Coronary artery (tissue), 2 donors: ENCODE measurements at regions not wholly inside any gene's neighbourhood (a gene's known extent, or its start where the extent isn't known, plus 50 kb on each side); places are given as distances from the start of the nearest gene placed in this dataset.

Experiments
- DNase-seq: peaks from one replicate; pipeline ENCODE4 v3.0.0-alpha.2; 2017; ENCODE audit warnings: low spot score
- H3K27ac ChIP-seq, 2 donors: fragments of 200-600 bp; sonication (generic); one replicate each; pipeline ENCODE4 v1.5.1; 2016 to 2019
- H3K4me3 ChIP-seq: fragments of 200-600 bp; sonication (generic); 2 replicates; pipeline ENCODE4 v1.5.1; 2016; ENCODE audit warnings: mild to moderate bottlenecking, moderate library complexity
- CTCF ChIP-seq: fragments of 200-600 bp; sonication (generic); IDR thresholded peaks from one replicate; pipeline ENCODE4 v1.5.1; 2019; ENCODE audit warnings: antibody characterized with exemption

- H3K27ac ChIP-seq = no peak overlapping the region
- no peak overlapping the region for H3K4me3 ChIP-seq
- DNase-seq = no peak
- no peak for TF ChIP-seq CTCF
Measured at GRCh38 chr13:50585674-50586413, 257.6 kb downstream of the DLEU7 start.

- TF ChIP-seq CTCF = no peak
- H3K27ac ChIP-seq = no peak overlapping the region
Measured at GRCh38 chr13:50586414-50587083, 256.9 kb downstream of the DLEU7 start.

GRCh38 chr13:50587115-50587514 lies 256.4 kb downstream of the DLEU7 start:
- Histone ChIP-seq H3K4me3 (no peak overlapping the region), H3K27ac (no peak overlapping the region)
- no peak for TF ChIP-seq CTCF
- DNase-seq = no peak

More at GRCh38 chr13:50586414-50587083, 256.9 kb downstream of the DLEU7 start:
- no peak for DNase-seq
- H3K4me3 ChIP-seq = no peak overlapping the region

- no peak for DNase-seq
- no peak overlapping the region for H3K4me3 ChIP-seq
- no peak for TF ChIP-seq CTCF
- no peak overlapping the region for H3K27ac ChIP-seq
Measured at GRCh38 chr13:50587645-50588373, 255.7 kb downstream of the DLEU7 start.

- no peak for DNase-seq
- no peak for TF ChIP-seq CTCF
- Histone ChIP-seq H3K27ac (no peak overlapping the region), H3K4me3 (no peak overlapping the region)
Measured at GRCh38 chr13:50588491-50589130, 254.9 kb downstream of the DLEU7 start.

- Histone ChIP-seq H3K4me3 (no peak overlapping the region), H3K27ac (no peak overlapping the region)
- TF ChIP-seq CTCF = no peak
- DNase-seq = no peak
Measured at GRCh38 chr13:50589139-50589538, 254.4 kb downstream of the DLEU7 start.
